ENCODE measurements at regions not wholly inside any gene's neighbourhood (a gene's known extent, or its start where the extent isn't known, plus 50 kb on each side); places are given as distances from the start of the nearest gene placed in this dataset.

GRCh38 chrX:17206584-17206983 is 168.4 kb upstream of the NHS start:
- DNase-seq (ENCODE audit: low read depth in 2 of 2): no peak

GRCh38 chrX:17214962-17215361 is 160.0 kb upstream of the NHS start:
- DNase-seq (ENCODE audit: low read depth in 2 of 2): no peak

GRCh38 chrX:17226736-17227135 is 148.3 kb upstream of the NHS start:
- no peak for DNase-seq (ENCODE audit: low read depth in 2 of 2)

- DNase-seq (ENCODE audit: low read depth in 2 of 2): no peak
These were observed 137.9 kb upstream of the NHS start for GRCh38 chrX:17237146-17237545.

- peak in 1 of 2 experiments; percentile 2 for DNase-seq (ENCODE audit: low read depth in 2 of 2)
These were observed 132.5 kb upstream of the NHS start for GRCh38 chrX:17242470-17242869.

- DNase-seq (ENCODE audit: low read depth in 2 of 2): no peak
These were observed 127.9 kb upstream of the NHS start for GRCh38 chrX:17247144-17247543.

GRCh38 chrX:17262123-17262522 is 112.9 kb upstream of the NHS start:
- DNase-seq (ENCODE audit: low read depth in 2 of 2): no peak

- no peak for DNase-seq (ENCODE audit: low read depth in 2 of 2)
These were observed 108.9 kb upstream of the NHS start for GRCh38 chrX:17266136-17266535.

- no peak for DNase-seq (ENCODE audit: low read depth in 2 of 2)
These were observed 96.0 kb upstream of the NHS start for GRCh38 chrX:17278961-17279360.

GRCh38 chrX:17285983-17286382 is 89.0 kb upstream of the NHS start:
- DNase-seq (ENCODE audit: low read depth in 2 of 2): no peak

GRCh38 chrX:17291171-17291900 is 83.7 kb upstream of the NHS start:
- DNase-seq (ENCODE audit: low read depth in 2 of 2): no peak

GRCh38 chrX:17292111-17292527 is 82.9 kb upstream of the NHS start:
- DNase-seq (ENCODE audit: low read depth in 2 of 2): no peak

GRCh38 chrX:17294561-17294960 is 80.4 kb upstream of the NHS start:
- DNase-seq (ENCODE audit: low read depth in 2 of 2): no peak

- DNase-seq (ENCODE audit: low read depth in 2 of 2): no peak
These were observed 79.2 kb upstream of the NHS start for GRCh38 chrX:17295791-17296190.

- DNase-seq (ENCODE audit: low read depth in 2 of 2): no peak
These were observed 76.4 kb upstream of the NHS start for GRCh38 chrX:17298564-17298963.

GRCh38 chrX:17299206-17299605 is 75.8 kb upstream of the NHS start:
- no peak for DNase-seq (ENCODE audit: low read depth in 2 of 2)

- DNase-seq (ENCODE audit: low read depth in 2 of 2): no peak
These were observed 51.6 kb upstream of the NHS start for GRCh38 chrX:17323397-17323796.
